ENCODE measurements at regions not wholly inside any gene's neighbourhood (a gene's known extent, or its start where the extent isn't known, plus 50 kb on each side); places are given as distances from the start of the nearest gene placed in this dataset.

GRCh38 chr2:120591572-120591971 is 144.1 kb upstream of the GLI2 start:
- TF ChIP-seq EZH2 (IDR thresholded peaks at IDR 0.05; ENCODE audit: borderline replicate concordance, low read length), result no peak
- no peak for TF ChIP-seq CTCF (IDR thresholded peaks at IDR 0.05; ENCODE audit: low read length)
- no peak overlapping the region for H2AFZ ChIP-seq (ENCODE audit: low read length)
- H3K27me3 ChIP-seq (ENCODE audit: insufficient read depth, low read length), result no peaks in the 10 kb centered on the region
- H3K9me3 ChIP-seq (ENCODE audit: low read length), result no peaks in the 10 kb centered on the region
- no peak overlapping the region for H3K4me2 ChIP-seq (ENCODE audit: low read length)
- H3K4me1 ChIP-seq (ENCODE audit: insufficient read depth, low read length, severe bottlenecking), result no peaks in the 10 kb centered on the region
- H4K20me1 ChIP-seq (ENCODE audit: insufficient read depth, low read length), result no peaks in the 10 kb centered on the region
- H3K9me2 ChIP-seq (ENCODE audit: low read depth, low read length), result no peaks in the 10 kb centered on the region
- H3K27ac ChIP-seq (ENCODE audit: low read depth, low read length, poor library complexity, severe bottlenecking), result no peak overlapping the region
- no peaks in the 10 kb centered on the region for H3F3A ChIP-seq (ENCODE audit: insufficient read depth, low read length)
- H3K4me3 ChIP-seq (ENCODE audit: low read depth, low read length, poor library complexity, severe bottlenecking), result no peak overlapping the region
- no peaks in the 10 kb centered on the region for H3K79me2 ChIP-seq (ENCODE audit: insufficient read depth, low read length)
- H3K36me3 ChIP-seq (ENCODE audit: insufficient read depth, low read length), result no peaks in the 10 kb centered on the region
- H3K9ac ChIP-seq (ENCODE audit: low read length), result no peak overlapping the region

GRCh38 chr2:120592084-120592483 is 143.6 kb upstream of the GLI2 start:
- Histone ChIP-seq H3K4me1 (ENCODE audit: insufficient read depth, low read length, severe bottlenecking) (no peaks in the 10 kb centered on the region), H3K27me3 (ENCODE audit: insufficient read depth, low read length) (no peaks in the 10 kb centered on the region), H3K4me3 (ENCODE audit: low read depth, low read length, poor library complexity, severe bottlenecking) (no peak overlapping the region), H3K27ac (ENCODE audit: low read depth, low read length, poor library complexity, severe bottlenecking) (no peak overlapping the region), H3K4me2 (ENCODE audit: low read length) (no peak overlapping the region), H2AFZ (ENCODE audit: low read length) (no peak overlapping the region), H3K36me3 (ENCODE audit: insufficient read depth, low read length) (no peaks in the 10 kb centered on the region), H3K79me2 (ENCODE audit: insufficient read depth, low read length) (no peaks in the 10 kb centered on the region), H3K9me2 (ENCODE audit: low read depth, low read length) (no peaks in the 10 kb centered on the region), H3K9me3 (ENCODE audit: low read length) (no peaks in the 10 kb centered on the region), H3K9ac (ENCODE audit: low read length) (no peak overlapping the region), H4K20me1 (ENCODE audit: insufficient read depth, low read length) (no peaks in the 10 kb centered on the region), H3F3A (ENCODE audit: insufficient read depth, low read length) (no peaks in the 10 kb centered on the region)
- TF ChIP-seq CTCF (IDR thresholded peaks at IDR 0.05; ENCODE audit: low read length) (no peak), EZH2 (IDR thresholded peaks at IDR 0.05; ENCODE audit: borderline replicate concordance, low read length) (no peak)

- no peaks in the 10 kb centered on the region for H3K9me2 ChIP-seq (ENCODE audit: low read depth, low read length)
- no peaks in the 10 kb centered on the region for H3F3A ChIP-seq (ENCODE audit: insufficient read depth, low read length)
- no peak for TF ChIP-seq CTCF (IDR thresholded peaks at IDR 0.05; ENCODE audit: low read length)
- TF ChIP-seq EZH2 (IDR thresholded peaks at IDR 0.05; ENCODE audit: borderline replicate concordance, low read length), result no peak
- H4K20me1 ChIP-seq (ENCODE audit: insufficient read depth, low read length), result no peaks in the 10 kb centered on the region
- no peaks in the 10 kb centered on the region for H3K36me3 ChIP-seq (ENCODE audit: insufficient read depth, low read length)
- H3K4me2 ChIP-seq (ENCODE audit: low read length), result no peak overlapping the region
- no peak overlapping the region for H3K9ac ChIP-seq (ENCODE audit: low read length)
- no peak overlapping the region for H3K27ac ChIP-seq (ENCODE audit: low read depth, low read length, poor library complexity, severe bottlenecking)
- no peak overlapping the region for H3K4me3 ChIP-seq (ENCODE audit: low read depth, low read length, poor library complexity, severe bottlenecking)
- no peaks in the 10 kb centered on the region for H3K79me2 ChIP-seq (ENCODE audit: insufficient read depth, low read length)
- no peaks in the 10 kb centered on the region for H3K9me3 ChIP-seq (ENCODE audit: low read length)
- H3K4me1 ChIP-seq (ENCODE audit: insufficient read depth, low read length, severe bottlenecking), result no peaks in the 10 kb centered on the region
- no peak overlapping the region for H2AFZ ChIP-seq (ENCODE audit: low read length)
- H3K27me3 ChIP-seq (ENCODE audit: insufficient read depth, low read length), result no peaks in the 10 kb centered on the region
Observed at GRCh38 chr2:120593921-120594686, 141.6 kb upstream of the GLI2 start.

Data from OCI-LY1 (cell line).